Mucosa of descending colon (tissue), 3 donors: ENCODE measurements at regions not wholly inside any gene's neighbourhood (a gene's known extent, or its start where the extent isn't known, plus 50 kb on each side); places are given as distances from the start of the nearest gene placed in this dataset.

Experiments
- ATAC-seq: fragments of 200-7000 bp; cut with Tn5 transposase; one replicate; pipeline ENCODE4 v1.9.1; 2020; ENCODE audit warnings: mild to moderate bottlenecking, moderate library complexity
- DNase-seq, 3 donors: peaks; one replicate each; pipeline ENCODE4 v3.0.0-alpha.2; 2020
- H3K36me3 ChIP-seq: fragments of 200-600 bp; one replicate; pipeline ENCODE4 v1.8.0; 2021; ENCODE audit warnings: low read depth, mild to moderate bottlenecking
- H3K4me1 ChIP-seq: fragments of 200-600 bp; one replicate; pipeline ENCODE4 v1.8.0; 2021; ENCODE audit warnings: low read depth, mild to moderate bottlenecking
- H3K4me3 ChIP-seq: fragments of 200-600 bp; one replicate; pipeline ENCODE4 v1.8.0; 2021; ENCODE audit warnings: mild to moderate bottlenecking
- H3K9me3 ChIP-seq: fragments of 200-600 bp; one replicate; pipeline ENCODE4 v1.8.0; 2021; ENCODE audit warnings: mild to moderate bottlenecking
- CTCF ChIP-seq: fragments of 200-600 bp; IDR thresholded peaks from one replicate; pipeline ENCODE4 v1.8.0; 2022; ENCODE audit warnings: antibody characterized with exemption, mild to moderate bottlenecking
- intact Hi-C, 2 donors: fragments of 100-400 bp; cut with DNase I in 1 of 2; cut with micrococcal nuclease in 1 of 2; formaldehyde crosslinking; loops; one replicate each; pipeline versions ENCODE4 v1.11.0 to v1.11.1; 2022; cut with DNase I, micrococcal nuclease
- donor health status: DM: no; HTN: no; CAD: no; lungs with moderate emphysema.
- donor health status: DM: no; HTN: no; CAD: no.
- donor health status: DM: no; HTN: yes; CAD: no.

- no peaks in the 10 kb centered on the region for H3K9me3 ChIP-seq
- no peak for ATAC-seq
- no peak for TF ChIP-seq CTCF
- intact Hi-C loops, result no loop called here
- H3K4me3 ChIP-seq, result no peak overlapping the region
- H3K4me1 ChIP-seq, result no peaks in the 10 kb centered on the region
- no peak for DNase-seq
- no peaks in the 10 kb centered on the region for H3K36me3 ChIP-seq
Observed at GRCh38 chr14:76272349-76272748, 103.6 kb upstream of the ESRRB start.

- no peak for ATAC-seq
- TF ChIP-seq CTCF, result no peak
- no peak overlapping the region for H3K4me3 ChIP-seq
- DNase-seq, result no peak
- no peaks in the 10 kb centered on the region for H3K36me3 ChIP-seq
- intact Hi-C loops, result no loop called here
- H3K4me1 ChIP-seq, result no peaks in the 10 kb centered on the region
- no peaks in the 10 kb centered on the region for H3K9me3 ChIP-seq
Observed at GRCh38 chr14:76272774-76273173, 103.2 kb upstream of the ESRRB start.

GRCh38 chr14:76273346-76273745 is 102.6 kb upstream of the ESRRB start:
- Histone ChIP-seq H3K4me1 (no peaks in the 10 kb centered on the region), H3K36me3 (no peaks in the 10 kb centered on the region), H3K4me3 (no peak overlapping the region), H3K9me3 (no peaks in the 10 kb centered on the region)
- no peak for ATAC-seq
- intact Hi-C loops, result no loop called here
- no peak for TF ChIP-seq CTCF
- no peak for DNase-seq

- no peaks in the 10 kb centered on the region for H3K4me1 ChIP-seq
- no peaks in the 10 kb centered on the region for H3K36me3 ChIP-seq
- TF ChIP-seq CTCF, result no peak
- no peak overlapping the region for H3K4me3 ChIP-seq
- ATAC-seq, result no peak
- no peaks in the 10 kb centered on the region for H3K9me3 ChIP-seq
- intact Hi-C loops, result no loop called here
- DNase-seq, result no peak
Observed at GRCh38 chr14:76274324-76274723, 101.6 kb upstream of the ESRRB start.

- Histone ChIP-seq H3K36me3 (no peaks in the 10 kb centered on the region), H3K9me3 (no peaks in the 10 kb centered on the region), H3K4me1 (no peaks in the 10 kb centered on the region), H3K4me3 (no peak overlapping the region)
- no peak for TF ChIP-seq CTCF
- intact Hi-C loops, result no loop called here
- DNase-seq (no peak), ATAC-seq (no peak)
Observed at GRCh38 chr14:76277586-76278130, 98.3 kb upstream of the ESRRB start.

GRCh38 chr14:76280221-76280620 is 95.7 kb upstream of the ESRRB start:
- H3K9me3 ChIP-seq, result no peaks in the 10 kb centered on the region
- H3K4me1 ChIP-seq, result no peaks in the 10 kb centered on the region
- DNase-seq, result no peak
- TF ChIP-seq CTCF, result no peak
- H3K4me3 ChIP-seq, result no peak overlapping the region
- intact Hi-C loops, result no loop called here
- no peak for ATAC-seq
- H3K36me3 ChIP-seq, result no peaks in the 10 kb centered on the region
